ENCODE measurements at regions not wholly inside any gene's neighbourhood (a gene's known extent, or its start where the extent isn't known, plus 50 kb on each side); places are given as distances from the start of the nearest gene placed in this dataset.

DNA sequence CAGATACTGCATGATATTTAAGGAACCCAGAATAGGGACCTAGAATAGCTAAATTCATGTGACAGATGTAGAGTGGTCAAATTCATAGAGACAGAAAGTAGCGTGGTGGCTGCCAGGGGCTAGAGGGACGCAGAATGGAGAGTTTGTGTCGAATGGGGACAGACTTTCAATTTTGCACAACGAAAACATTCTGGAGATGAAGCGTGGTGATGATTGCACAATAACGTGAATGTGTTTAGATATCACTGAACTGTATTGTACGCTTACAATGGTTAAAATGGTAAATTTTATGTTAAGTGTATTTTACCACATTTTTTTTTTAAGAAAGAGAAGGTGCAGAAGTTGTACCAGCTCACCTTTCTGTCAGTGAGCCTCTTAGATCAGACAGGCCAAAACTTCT is 137.8 kb upstream of the TNS3 start:
- no peaks in the 10 kb centered on the region for H3K79me1 ChIP-seq (ENCODE audit: low read length)
- WGBS (ENCODE audit: extremely low coverage, insufficient coverage, low lambda C conversion rate): no CpG with 5 or more reads among the region's 7 CpGs

GRCh38 chr7:47715631-47716068 is 133.7 kb upstream of the TNS3 start:
- WGBS (ENCODE audit: extremely low coverage, insufficient coverage, low lambda C conversion rate): no CpG with 5 or more reads among the region's 5 CpGs
- Histone ChIP-seq H3K79me2 (ENCODE audit: control insufficient read depth, insufficient read depth, low read length) (no peaks in the 10 kb centered on the region), H3K27ac (ENCODE audit: low read depth, low read length) (no peak overlapping the region), H3K27me3 (ENCODE audit: insufficient read depth, low read length, poor library complexity) (no peaks in the 10 kb centered on the region), H3K4ac (ENCODE audit: low read depth, low read length) (no peak overlapping the region), H2BK5ac (ENCODE audit: low read length) (no peak overlapping the region), H4K5ac (ENCODE audit: low read length) (no peak overlapping the region), H3K4me1 (ENCODE audit: control insufficient read depth, low read depth, low read length) (no peaks in the 10 kb centered on the region), H3K56ac (ENCODE audit: low read length) (no peak overlapping the region), H2BK120ac (ENCODE audit: low read depth, low read length) (no peak overlapping the region), H3K79me1 (ENCODE audit: low read length) (no peaks in the 10 kb centered on the region), H2AK5ac (ENCODE audit: low read length) (no peak overlapping the region), H3K9ac (ENCODE audit: low read length) (no peak overlapping the region), H2BK15ac (replicated peaks; ENCODE audit: low read depth) (no peak overlapping the region), H3K36me3 (ENCODE audit: control insufficient read depth, insufficient read depth, low read length) (no peaks in the 10 kb centered on the region), H3K4me2 (ENCODE audit: low read length) (no peak overlapping the region), H3K18ac (ENCODE audit: low read length) (no peak overlapping the region), H4K8ac (ENCODE audit: low read depth, low read length) (no peak overlapping the region), H3K4me3 (ENCODE audit: low read length) (no peak overlapping the region), H3K23ac (ENCODE audit: low read length) (no peak overlapping the region)
- DNase-seq: no peak

More for the DNA sequence above, 137.8 kb upstream of the TNS3 start:
- DNase-seq: no peak
- H3K79me2 ChIP-seq (ENCODE audit: control insufficient read depth, insufficient read depth, low read length): no peaks in the 10 kb centered on the region
- no peak overlapping the region for H4K8ac ChIP-seq (ENCODE audit: low read depth, low read length)
- H3K36me3 ChIP-seq (ENCODE audit: control insufficient read depth, insufficient read depth, low read length): no peaks in the 10 kb centered on the region
- H4K5ac ChIP-seq (ENCODE audit: low read length): no peak overlapping the region
- H2BK120ac ChIP-seq (ENCODE audit: low read depth, low read length): no peak overlapping the region
- H3K27ac ChIP-seq (ENCODE audit: low read depth, low read length): no peak overlapping the region
- H3K56ac ChIP-seq (ENCODE audit: low read length): no peak overlapping the region
- no peak overlapping the region for H2AK5ac ChIP-seq (ENCODE audit: low read length)
- no peak overlapping the region for H3K4ac ChIP-seq (ENCODE audit: low read depth, low read length)
- H3K4me3 ChIP-seq (ENCODE audit: low read length): no peak overlapping the region
- H3K18ac ChIP-seq (ENCODE audit: low read length): no peak overlapping the region
- no peak overlapping the region for H3K9ac ChIP-seq (ENCODE audit: low read length)
- H3K4me1 ChIP-seq (ENCODE audit: control insufficient read depth, low read depth, low read length): no peaks in the 10 kb centered on the region
- no peak overlapping the region for H3K23ac ChIP-seq (ENCODE audit: low read length)
- no peaks in the 10 kb centered on the region for H3K27me3 ChIP-seq (ENCODE audit: insufficient read depth, low read length, poor library complexity)
- H2BK5ac ChIP-seq (ENCODE audit: low read length): no peak overlapping the region
- no peak overlapping the region for H2BK15ac ChIP-seq (replicated peaks; ENCODE audit: low read depth)
- H3K4me2 ChIP-seq (ENCODE audit: low read length): no peak overlapping the region

DNA sequence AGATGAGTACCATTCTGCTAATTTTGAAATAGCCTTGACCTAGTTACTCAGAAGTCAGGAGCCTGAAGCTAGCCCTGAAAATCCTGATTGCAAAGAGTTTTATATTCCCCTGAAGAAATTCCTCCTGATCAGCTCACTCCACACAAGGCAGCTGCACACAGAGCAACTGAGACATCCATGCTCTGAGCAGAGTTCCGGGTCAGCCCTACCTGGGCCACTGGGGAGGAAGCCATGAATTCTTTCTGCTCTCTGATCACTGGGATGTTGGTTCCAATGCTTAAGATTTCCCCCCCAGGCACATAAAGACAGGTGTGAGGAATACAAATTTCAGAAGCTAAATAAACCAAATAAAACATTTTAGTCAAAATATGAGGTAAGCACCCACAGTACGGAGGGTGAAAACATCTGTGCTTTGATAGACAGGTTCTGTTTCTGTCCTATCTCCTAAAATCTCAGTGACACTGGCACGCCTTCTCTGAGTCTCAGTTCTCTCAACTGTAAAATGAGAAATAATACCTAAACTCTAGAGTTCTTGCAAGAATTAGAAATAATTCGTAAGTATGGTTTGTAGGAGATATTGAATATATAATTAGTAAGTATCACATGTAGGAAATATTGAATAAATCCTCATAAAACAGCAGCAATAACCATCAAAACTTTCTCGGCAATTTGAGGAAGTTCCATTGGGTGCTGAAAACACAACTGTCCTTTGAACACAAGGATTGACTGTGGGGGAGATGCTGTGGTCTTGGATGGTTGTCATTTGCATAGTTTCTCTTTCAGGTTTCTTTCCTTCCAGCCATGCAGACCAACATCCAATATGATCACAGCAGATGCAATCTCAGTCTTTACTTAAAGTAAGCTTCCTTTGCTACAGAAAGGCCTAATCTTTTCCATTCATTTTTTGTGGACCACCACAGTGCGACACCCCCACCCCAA is 133.0 kb upstream of the TNS3 start:
- H3K4me2 ChIP-seq (ENCODE audit: low read length): no peak overlapping the region
- no peaks in the 10 kb centered on the region for H3K79me2 ChIP-seq (ENCODE audit: control insufficient read depth, insufficient read depth, low read length)
- WGBS (ENCODE audit: extremely low coverage, insufficient coverage, low lambda C conversion rate): 100% methylated on average over 1 of the region's 6 CpGs
- H3K4me1 ChIP-seq (ENCODE audit: control insufficient read depth, low read depth, low read length): no peaks in the 10 kb centered on the region
- H3K56ac ChIP-seq (ENCODE audit: low read length): no peak overlapping the region
- H3K36me3 ChIP-seq (ENCODE audit: control insufficient read depth, insufficient read depth, low read length): no peaks in the 10 kb centered on the region
- H2BK5ac ChIP-seq (ENCODE audit: low read length): no peak overlapping the region
- H3K23ac ChIP-seq (ENCODE audit: low read length): no peak overlapping the region
- no peak overlapping the region for H3K9ac ChIP-seq (ENCODE audit: low read length)
- H2AK5ac ChIP-seq (ENCODE audit: low read length): no peak overlapping the region
- H3K4ac ChIP-seq (ENCODE audit: low read depth, low read length): no peak overlapping the region
- no peak overlapping the region for H2BK15ac ChIP-seq (replicated peaks; ENCODE audit: low read depth)
- no peaks in the 10 kb centered on the region for H3K27me3 ChIP-seq (ENCODE audit: insufficient read depth, low read length, poor library complexity)
- H3K4me3 ChIP-seq (ENCODE audit: low read length): no peak overlapping the region
- H3K79me1 ChIP-seq (ENCODE audit: low read length): no peaks in the 10 kb centered on the region
- H4K8ac ChIP-seq (ENCODE audit: low read depth, low read length): no peak overlapping the region
- no peak overlapping the region for H4K5ac ChIP-seq (ENCODE audit: low read length)
- no peak for DNase-seq
- H3K18ac ChIP-seq (ENCODE audit: low read length): no peak overlapping the region
- H3K27ac ChIP-seq (ENCODE audit: low read depth, low read length): no peak overlapping the region
- H2BK120ac ChIP-seq (ENCODE audit: low read depth, low read length): no peak overlapping the region

- no peak overlapping the region for H4K8ac ChIP-seq (ENCODE audit: low read depth, low read length)
- H3K27ac ChIP-seq (ENCODE audit: low read depth, low read length): no peak overlapping the region
- H3K79me2 ChIP-seq (ENCODE audit: control insufficient read depth, insufficient read depth, low read length): no peaks in the 10 kb centered on the region
- no peak overlapping the region for H2BK120ac ChIP-seq (ENCODE audit: low read depth, low read length)
- H2BK15ac ChIP-seq (replicated peaks; ENCODE audit: low read depth): no peak overlapping the region
- H3K56ac ChIP-seq (ENCODE audit: low read length): no peak overlapping the region
- H2BK5ac ChIP-seq (ENCODE audit: low read length): no peak overlapping the region
- no peak overlapping the region for H3K4ac ChIP-seq (ENCODE audit: low read depth, low read length)
- no peak for DNase-seq
- no peak overlapping the region for H3K23ac ChIP-seq (ENCODE audit: low read length)
- no peak overlapping the region for H3K4me3 ChIP-seq (ENCODE audit: low read length)
- H3K9ac ChIP-seq (ENCODE audit: low read length): no peak overlapping the region
- WGBS (ENCODE audit: extremely low coverage, insufficient coverage, low lambda C conversion rate): no CpG with 5 or more reads among the region's 6 CpGs
- H3K4me1 ChIP-seq (ENCODE audit: control insufficient read depth, low read depth, low read length): no peaks in the 10 kb centered on the region
- H3K36me3 ChIP-seq (ENCODE audit: control insufficient read depth, insufficient read depth, low read length): no peaks in the 10 kb centered on the region
- H3K4me2 ChIP-seq (ENCODE audit: low read length): no peak overlapping the region
- H3K79me1 ChIP-seq (ENCODE audit: low read length): no peaks in the 10 kb centered on the region
- no peak overlapping the region for H2AK5ac ChIP-seq (ENCODE audit: low read length)
- H3K18ac ChIP-seq (ENCODE audit: low read length): no peak overlapping the region
- H3K27me3 ChIP-seq (ENCODE audit: insufficient read depth, low read length, poor library complexity): no peaks in the 10 kb centered on the region
- H4K5ac ChIP-seq (ENCODE audit: low read length): no peak overlapping the region
These were observed 131.7 kb upstream of the TNS3 start for GRCh38 chr7:47713595-47713994.

DNA sequence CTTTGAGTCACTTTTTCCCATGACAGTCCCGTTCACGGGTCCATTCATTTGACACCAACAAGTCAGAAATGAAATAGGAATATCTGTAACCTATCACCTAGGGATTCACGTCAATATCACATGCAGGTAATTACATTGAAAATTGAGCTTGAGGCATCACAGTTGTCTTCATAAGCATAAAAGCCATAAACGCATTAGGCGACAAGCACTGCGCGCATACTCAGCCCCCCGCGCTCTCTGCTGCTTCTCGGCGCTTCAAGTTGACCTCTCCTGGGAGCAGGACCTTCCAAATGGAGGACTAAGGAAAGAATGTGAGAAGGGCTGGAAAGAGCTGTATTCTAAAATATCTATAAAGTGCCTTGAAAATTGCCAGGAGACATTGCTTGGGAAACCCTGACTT is 130.5 kb upstream of the TNS3 start:
- no peaks in the 10 kb centered on the region for H3K27me3 ChIP-seq (ENCODE audit: insufficient read depth, low read length, poor library complexity)
- no peak overlapping the region for H3K27ac ChIP-seq (ENCODE audit: low read depth, low read length)
- H3K79me1 ChIP-seq (ENCODE audit: low read length): no peaks in the 10 kb centered on the region
- H3K56ac ChIP-seq (ENCODE audit: low read length): no peak overlapping the region
- WGBS (ENCODE audit: extremely low coverage, insufficient coverage, low lambda C conversion rate): no CpG with 5 or more reads among the region's 11 CpGs
- no peak overlapping the region for H2BK5ac ChIP-seq (ENCODE audit: low read length)
- no peak overlapping the region for H3K18ac ChIP-seq (ENCODE audit: low read length)
- no peak overlapping the region for H3K4me3 ChIP-seq (ENCODE audit: low read length)
- H2AK5ac ChIP-seq (ENCODE audit: low read length): no peak overlapping the region
- H3K4me2 ChIP-seq (ENCODE audit: low read length): no peak overlapping the region
- H3K9ac ChIP-seq (ENCODE audit: low read length): no peak overlapping the region
- H3K4ac ChIP-seq (ENCODE audit: low read depth, low read length): no peak overlapping the region
- H2BK15ac ChIP-seq (replicated peaks; ENCODE audit: low read depth): no peak overlapping the region
- H3K79me2 ChIP-seq (ENCODE audit: control insufficient read depth, insufficient read depth, low read length): no peaks in the 10 kb centered on the region
- no peak overlapping the region for H4K5ac ChIP-seq (ENCODE audit: low read length)
- H3K36me3 ChIP-seq (ENCODE audit: control insufficient read depth, insufficient read depth, low read length): no peaks in the 10 kb centered on the region
- DNase-seq: no peak
- H2BK120ac ChIP-seq (ENCODE audit: low read depth, low read length): no peak overlapping the region
- H4K8ac ChIP-seq (ENCODE audit: low read depth, low read length): no peak overlapping the region
- H3K23ac ChIP-seq (ENCODE audit: low read length): no peak overlapping the region
- H3K4me1 ChIP-seq (ENCODE audit: control insufficient read depth, low read depth, low read length): no peaks in the 10 kb centered on the region

Data from mesendoderm (in vitro differentiated cells).